Adrenal gland (tissue), 5 donors: ENCODE measurements at regions not wholly inside any gene's neighbourhood (a gene's known extent, or its start where the extent isn't known, plus 50 kb on each side); places are given as distances from the start of the nearest gene placed in this dataset.

ENCODE experiments used
- POLR2A ChIP-seq, 2 donors: fragments of 450-650 bp; IDR thresholded peaks; one replicate each; pipeline ENCODE4 v1.6.1; 2017; ENCODE audit warnings: antibody characterized with exemption in 2 of 2, mild to moderate bottlenecking in 2 of 2, moderate library complexity in 1 of 2
- TF ChIP-seq, protein P1 (sequence below), 6 experiments: fragments of 450-650 bp in 4 of 6; fragments of 200-600 bp in 2 of 6; sonication (generic) in 1 of 6; IDR thresholded peaks; 1 replicate in 5 of 6; 2 replicates in 1 of 6; pipeline versions ENCODE4 v1.5.1 to v1.8.0; 2016 to 2021; ENCODE audit warnings: antibody characterized with exemption in 6 of 6, mild to moderate bottlenecking in 2 of 6, moderate library complexity in 1 of 6
- donor health status: DM: no; HTN: no; CAD: no.

- TF ChIP-seq, protein P1, sequence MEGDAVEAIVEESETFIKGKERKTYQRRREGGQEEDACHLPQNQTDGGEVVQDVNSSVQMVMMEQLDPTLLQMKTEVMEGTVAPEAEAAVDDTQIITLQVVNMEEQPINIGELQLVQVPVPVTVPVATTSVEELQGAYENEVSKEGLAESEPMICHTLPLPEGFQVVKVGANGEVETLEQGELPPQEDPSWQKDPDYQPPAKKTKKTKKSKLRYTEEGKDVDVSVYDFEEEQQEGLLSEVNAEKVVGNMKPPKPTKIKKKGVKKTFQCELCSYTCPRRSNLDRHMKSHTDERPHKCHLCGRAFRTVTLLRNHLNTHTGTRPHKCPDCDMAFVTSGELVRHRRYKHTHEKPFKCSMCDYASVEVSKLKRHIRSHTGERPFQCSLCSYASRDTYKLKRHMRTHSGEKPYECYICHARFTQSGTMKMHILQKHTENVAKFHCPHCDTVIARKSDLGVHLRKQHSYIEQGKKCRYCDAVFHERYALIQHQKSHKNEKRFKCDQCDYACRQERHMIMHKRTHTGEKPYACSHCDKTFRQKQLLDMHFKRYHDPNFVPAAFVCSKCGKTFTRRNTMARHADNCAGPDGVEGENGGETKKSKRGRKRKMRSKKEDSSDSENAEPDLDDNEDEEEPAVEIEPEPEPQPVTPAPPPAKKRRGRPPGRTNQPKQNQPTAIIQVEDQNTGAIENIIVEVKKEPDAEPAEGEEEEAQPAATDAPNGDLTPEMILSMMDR (IDR thresholded peaks at IDR 0.05), result no peak
- no peak for TF ChIP-seq POLR2A (IDR thresholded peaks at IDR 0.05)
Measured at GRCh38 chr4:95627709-95628108, 78.9 kb upstream of the UNC5C start.
